Central memory CD8-positive, alpha-beta T cell (primary cell): ENCODE measurements at regions not wholly inside any gene's neighbourhood (a gene's known extent, or its start where the extent isn't known, plus 50 kb on each side); places are given as distances from the start of the nearest gene placed in this dataset.

ENCODE experiments used
- ATAC-seq: fragments of 150-1000 bp; cut with Tn5 transposase; replicated peaks from 2 replicates; pipeline ENCODE4 v1.10.0; 2022; ENCODE audit warnings: mild to moderate bottlenecking, moderate FRiP score, moderate number of reproducible peaks; ENCODE audit not compliant: poor library complexity, severe bottlenecking; ENCODE audit errors: extremely low read depth
- DNase-seq, 2 donors: peaks; one replicate each; pipeline ENCODE4 v3.0.0; 2021; ENCODE audit warnings: low spot score in 2 of 2
- H3K27ac Mint-ChIP-seq: one replicate; pipeline ENCODE4 v1.8.0; 2022; ENCODE audit warnings: low read depth, mild to moderate bottlenecking, moderate library complexity, mixed read lengths
- H3K27me3 Mint-ChIP-seq: one replicate; pipeline ENCODE4 v1.8.0; 2022; ENCODE audit warnings: mixed read lengths
- H3K36me3 Mint-ChIP-seq: one replicate; pipeline ENCODE4 v1.8.0; 2022; ENCODE audit warnings: mild to moderate bottlenecking, moderate library complexity, mixed read lengths; ENCODE audit not compliant: insufficient read depth
- H3K4me1 Mint-ChIP-seq: one replicate; pipeline ENCODE4 v1.8.0; 2022; ENCODE audit warnings: mixed read lengths
- H3K4me3 Mint-ChIP-seq: one replicate; pipeline ENCODE4 v1.8.0; 2022; ENCODE audit warnings: mild to moderate bottlenecking, moderate library complexity, mixed read lengths
- H3K9me3 Mint-ChIP-seq: one replicate; pipeline ENCODE4 v1.8.0; 2022; ENCODE audit warnings: mixed read lengths

GRCh38 chr1:229839800-229840199 is 213.8 kb downstream of the URB2 start:
- H3K27me3 Mint-ChIP-seq = peaks cover 71% of the 10 kb centered on the region

DNA sequence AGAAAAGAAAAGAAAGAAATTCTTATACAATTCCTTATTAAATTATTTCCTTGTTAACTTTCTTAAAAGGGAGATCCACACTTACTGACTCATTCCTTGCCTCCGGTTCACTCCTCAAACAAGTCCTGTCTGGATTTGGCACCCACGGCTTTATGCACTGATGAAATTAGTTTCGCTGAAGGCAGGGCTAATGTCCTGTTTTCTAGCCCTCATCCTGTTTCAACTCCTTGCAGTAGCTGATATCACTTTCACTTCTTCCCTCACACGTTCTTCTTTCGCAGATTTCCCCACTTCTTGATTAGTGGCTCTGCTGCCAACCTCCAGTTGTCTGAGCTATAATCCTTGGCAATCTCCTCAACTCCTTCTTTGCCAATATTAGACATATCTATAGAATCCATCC is 215.2 kb downstream of the URB2 start:
- Mint-ChIP-seq H3K27ac (no peak overlapping the region), H3K4me3 (no peak overlapping the region), H3K4me1 (peaks cover 6% of the 10 kb centered on the region), H3K36me3 (no peaks in the 10 kb centered on the region), H3K27me3 (peaks cover 75% of the 10 kb centered on the region), H3K9me3 (no peaks in the 10 kb centered on the region)
- no peak for ATAC-seq
- no peak for DNase-seq

More at GRCh38 chr1:229839800-229840199, 213.8 kb downstream of the URB2 start:
- DNase-seq (no peak), ATAC-seq (no peak)
- no peaks in the 10 kb centered on the region for H3K9me3 Mint-ChIP-seq
- H3K4me3 Mint-ChIP-seq = no peak overlapping the region
- peaks cover 6% of the 10 kb centered on the region for H3K4me1 Mint-ChIP-seq
- no peak overlapping the region for H3K27ac Mint-ChIP-seq
- no peaks in the 10 kb centered on the region for H3K36me3 Mint-ChIP-seq

- H3K27ac Mint-ChIP-seq = no peak overlapping the region
- peaks cover 6% of the 10 kb centered on the region for H3K4me1 Mint-ChIP-seq
- H3K4me3 Mint-ChIP-seq = no peak overlapping the region
These were observed 216.5 kb downstream of the URB2 start for GRCh38 chr1:229842302-229843255.

GRCh38 chr1:229843627-229844238 is 217.7 kb downstream of the URB2 start:
- H3K36me3 Mint-ChIP-seq = no peaks in the 10 kb centered on the region
- no peaks in the 10 kb centered on the region for H3K9me3 Mint-ChIP-seq
- H3K27me3 Mint-ChIP-seq = peaks cover 84% of the 10 kb centered on the region
- no peak overlapping the region for H3K27ac Mint-ChIP-seq
- DNase-seq = no peak
- no peak overlapping the region for H3K4me3 Mint-ChIP-seq
- H3K4me1 Mint-ChIP-seq = peaks cover 6% of the 10 kb centered on the region
- ATAC-seq = no peak

More at GRCh38 chr1:229842302-229843255, 216.5 kb downstream of the URB2 start:
- H3K36me3 Mint-ChIP-seq = no peaks in the 10 kb centered on the region
- no peaks in the 10 kb centered on the region for H3K9me3 Mint-ChIP-seq
- DNase-seq (no peak), ATAC-seq (no peak)
- H3K27me3 Mint-ChIP-seq = peaks cover 81% of the 10 kb centered on the region

GRCh38 chr1:229844675-229845074 is 218.6 kb downstream of the URB2 start:
- Mint-ChIP-seq H3K4me3 (no peak overlapping the region), H3K27ac (no peak overlapping the region), H3K36me3 (no peaks in the 10 kb centered on the region), H3K9me3 (no peaks in the 10 kb centered on the region), H3K27me3 (peaks cover 84% of the 10 kb centered on the region), H3K4me1 (peaks cover 6% of the 10 kb centered on the region)
- no peak for ATAC-seq
- DNase-seq = no peak

GRCh38 chr1:229845410-229846138 is 219.5 kb downstream of the URB2 start:
- peaks cover 6% of the 10 kb centered on the region for H3K4me1 Mint-ChIP-seq
- no peaks in the 10 kb centered on the region for H3K36me3 Mint-ChIP-seq
- peaks cover 85% of the 10 kb centered on the region for H3K27me3 Mint-ChIP-seq
- no peaks in the 10 kb centered on the region for H3K9me3 Mint-ChIP-seq
- ATAC-seq = no peak
- DNase-seq = no peak
- no peak overlapping the region for H3K27ac Mint-ChIP-seq
- no peak overlapping the region for H3K4me3 Mint-ChIP-seq

DNA sequence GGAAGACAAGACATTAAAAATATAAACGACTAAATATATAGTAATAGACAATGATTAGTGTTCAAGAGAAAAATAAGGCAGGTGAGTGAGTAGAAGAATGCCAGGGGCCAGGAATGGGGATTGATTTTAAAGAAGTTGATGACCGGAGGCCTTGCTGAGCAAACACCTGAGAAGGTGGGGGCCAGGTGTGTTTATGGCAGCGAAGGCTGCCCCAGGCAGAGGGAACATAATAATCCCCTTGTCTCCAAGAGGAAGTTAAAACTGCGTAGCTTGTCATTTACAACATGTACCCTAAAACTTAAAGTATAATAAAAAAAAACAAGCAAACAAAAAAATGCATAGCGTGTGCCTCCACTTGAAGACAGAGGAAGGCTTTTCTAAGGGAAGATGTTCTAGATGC is 220.3 kb downstream of the URB2 start:
- Mint-ChIP-seq H3K27me3 (peaks cover 88% of the 10 kb centered on the region), H3K36me3 (no peaks in the 10 kb centered on the region), H3K9me3 (no peaks in the 10 kb centered on the region), H3K27ac (no peak overlapping the region), H3K4me3 (no peak overlapping the region), H3K4me1 (peaks cover 4% of the 10 kb centered on the region)
- no peak for ATAC-seq
- no peak for DNase-seq

DNA sequence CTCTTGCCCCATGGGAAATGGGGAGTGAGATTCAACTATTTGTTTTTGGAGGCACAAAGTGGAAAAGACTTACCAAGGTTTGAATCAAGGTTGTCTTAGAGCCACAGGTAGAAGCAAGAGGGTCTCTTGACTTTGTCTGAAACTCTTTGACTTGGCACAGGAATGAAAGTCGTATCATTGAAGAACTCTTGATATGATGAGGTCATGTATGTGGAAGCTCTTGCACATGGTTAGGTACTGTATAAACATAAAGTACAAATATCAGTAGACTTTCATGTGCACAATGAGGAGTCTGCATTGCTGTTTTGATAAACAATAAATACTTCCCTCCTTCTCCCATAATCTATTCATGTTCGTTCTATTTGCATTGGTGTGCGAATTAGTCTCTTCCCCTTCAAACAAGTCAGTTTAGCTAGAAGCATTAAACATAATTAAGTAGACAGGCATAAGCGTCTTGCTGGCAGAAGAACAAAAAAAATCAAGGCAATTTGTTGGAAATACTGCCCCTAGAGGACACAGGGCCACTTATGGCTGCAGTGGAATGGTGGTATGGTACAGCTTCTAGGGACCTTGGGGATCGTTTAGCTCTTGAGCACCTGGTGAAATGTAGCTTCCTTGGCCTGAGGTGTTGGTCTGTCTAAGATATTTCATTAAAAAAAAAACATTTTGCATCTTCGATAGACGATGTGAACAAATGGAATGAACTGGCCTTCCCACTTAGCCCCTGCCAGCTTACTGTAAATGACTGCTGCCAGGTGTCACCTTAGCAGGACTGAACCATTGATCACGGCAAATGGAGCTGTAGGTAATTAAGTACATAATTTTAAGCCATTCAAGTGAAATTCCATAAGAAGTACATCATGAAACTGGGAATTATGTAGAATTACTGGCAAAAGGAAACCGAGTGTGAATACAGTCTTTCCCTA is 218.0 kb upstream of the GALNT2 start:
- Mint-ChIP-seq H3K4me3 (no peak overlapping the region), H3K4me1 (no peaks in the 10 kb centered on the region), H3K27ac (no peak overlapping the region), H3K9me3 (no peaks in the 10 kb centered on the region), H3K36me3 (no peaks in the 10 kb centered on the region), H3K27me3 (peaks cover 72% of the 10 kb centered on the region)
- no peak for ATAC-seq
- DNase-seq = no peak

DNA sequence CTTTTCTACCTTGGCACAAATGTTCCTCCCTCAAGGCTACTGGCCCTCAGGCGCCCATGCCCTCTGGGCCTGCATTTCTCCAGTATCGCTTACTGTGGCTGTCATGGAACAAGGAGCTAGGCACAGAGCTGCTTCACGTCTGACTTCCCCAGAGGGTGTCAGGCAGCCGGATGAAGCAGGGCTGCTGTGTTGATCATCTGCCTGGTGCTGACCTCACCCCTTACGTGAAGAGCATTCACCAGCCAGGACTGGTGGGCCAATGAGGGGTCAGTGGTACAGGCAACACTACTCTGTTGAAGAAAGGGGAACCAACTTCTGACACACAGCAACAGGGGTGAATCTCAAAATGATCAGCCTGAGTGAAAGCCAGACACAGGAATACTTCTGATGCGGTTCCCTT is 215.5 kb upstream of the GALNT2 start:
- ATAC-seq (no peak), DNase-seq (no peak)
- H3K36me3 Mint-ChIP-seq = no peaks in the 10 kb centered on the region
- H3K4me3 Mint-ChIP-seq = no peak overlapping the region
- peaks cover 49% of the 10 kb centered on the region for H3K27me3 Mint-ChIP-seq
- H3K9me3 Mint-ChIP-seq = no peaks in the 10 kb centered on the region
- no peak overlapping the region for H3K27ac Mint-ChIP-seq
- H3K4me1 Mint-ChIP-seq = no peaks in the 10 kb centered on the region

DNA sequence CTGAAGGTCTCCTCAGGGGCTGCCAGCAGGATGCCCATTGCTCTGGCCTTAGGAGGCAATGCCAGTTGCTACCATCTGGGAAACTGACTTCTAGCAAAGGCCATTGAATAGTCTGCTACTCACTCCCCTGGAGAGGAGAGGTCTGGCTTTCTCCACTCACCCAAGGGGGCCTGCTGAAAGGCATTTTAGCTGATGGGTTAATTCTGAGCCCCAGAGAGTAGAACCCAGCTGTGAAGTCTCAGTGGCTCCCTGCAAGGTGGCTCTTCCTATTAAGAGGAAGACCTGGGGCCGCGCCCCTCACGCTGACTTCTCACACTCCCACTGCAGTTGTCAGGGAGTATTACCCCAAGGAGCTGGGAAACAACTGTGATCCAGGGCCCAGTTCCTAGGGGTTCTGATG is 213.3 kb upstream of the GALNT2 start:
- H3K27me3 Mint-ChIP-seq = peaks cover 29% of the 10 kb centered on the region
- H3K36me3 Mint-ChIP-seq = no peaks in the 10 kb centered on the region
- H3K4me3 Mint-ChIP-seq = no peak overlapping the region
- H3K9me3 Mint-ChIP-seq = no peaks in the 10 kb centered on the region
- no peak for ATAC-seq
- H3K4me1 Mint-ChIP-seq = no peaks in the 10 kb centered on the region
- H3K27ac Mint-ChIP-seq = no peak overlapping the region
- no peak for DNase-seq

GRCh38 chr1:229854620-229855019 is 212.4 kb upstream of the GALNT2 start:
- peaks cover 21% of the 10 kb centered on the region for H3K27me3 Mint-ChIP-seq
- ATAC-seq = no peak
- no peaks in the 10 kb centered on the region for H3K36me3 Mint-ChIP-seq
- H3K27ac Mint-ChIP-seq = no peak overlapping the region
- H3K9me3 Mint-ChIP-seq = no peaks in the 10 kb centered on the region
- no peak overlapping the region for H3K4me3 Mint-ChIP-seq
- DNase-seq = no peak
- no peaks in the 10 kb centered on the region for H3K4me1 Mint-ChIP-seq
